ENCODE measurements at regions not wholly inside any gene's neighbourhood (a gene's known extent, or its start where the extent isn't known, plus 50 kb on each side); places are given as distances from the start of the nearest gene placed in this dataset.

- TF ChIP-seq POLR2A (IDR thresholded peaks at IDR 0.05): no peak
- no peak for TF ChIP-seq CTCF (IDR thresholded peaks at IDR 0.05)
Observed at GRCh38 chr12:71304306-71304705, 135.3 kb upstream of the LGR5 start.
